GM23248 (cell line): ENCODE measurements at regions not wholly inside any gene's neighbourhood (a gene's known extent, or its start where the extent isn't known, plus 50 kb on each side); places are given as distances from the start of the nearest gene placed in this dataset.
A peak's percentile ranks its signal among the peaks of the same experiment; 100 is the strongest.

Source experiments
- DNase-seq: peaks from one replicate; pipeline ENCODE4 v3.0.0-alpha.2; 2015
- H2AFZ ChIP-seq: fragments of 200-600 bp; sonication (generic); 2 replicates; pipeline ENCODE4 v1.6.1; 2016; ENCODE audit warnings: antibody characterized with exemption
- H3F3A ChIP-seq: fragments of 200-600 bp; sonication (generic); 2 replicates; pipeline ENCODE4 v1.6.1; 2016; ENCODE audit warnings: mild to moderate bottlenecking, antibody characterized with exemption, mixed run types; ENCODE audit not compliant: insufficient read depth
- H3K27ac ChIP-seq: fragments of 200-600 bp; sonication (generic); 2 replicates; pipeline ENCODE4 v1.5.1; 2016; ENCODE audit warnings: mild to moderate bottlenecking
- H3K27me3 ChIP-seq: fragments of 200-600 bp; sonication (generic); replicated peaks from 2 replicates; pipeline ENCODE4 v1.6.1; 2016; ENCODE audit warnings: mild to moderate bottlenecking; ENCODE audit not compliant: insufficient read depth
- H3K36me3 ChIP-seq: fragments of 200-600 bp; sonication (generic); 2 replicates; pipeline ENCODE4 v1.6.1; 2016; ENCODE audit warnings: low read depth, mild to moderate bottlenecking
- H3K4me1 ChIP-seq: fragments of 200-600 bp; sonication (generic); 2 replicates; pipeline ENCODE4 v1.6.1; 2016; ENCODE audit warnings: mild to moderate bottlenecking; ENCODE audit not compliant: insufficient read depth
- H3K4me2 ChIP-seq: fragments of 200-600 bp; sonication (generic); one replicate; pipeline ENCODE4 v1.6.1; 2016; ENCODE audit warnings: mild to moderate bottlenecking; ENCODE audit not compliant: unreplicated experiment
- H3K4me3 ChIP-seq: fragments of 200-600 bp; sonication (generic); 2 replicates; pipeline ENCODE4 v1.5.1; 2016; ENCODE audit warnings: mild to moderate bottlenecking
- H3K79me2 ChIP-seq: fragments of 200-600 bp; sonication (generic); 2 replicates; pipeline ENCODE4 v1.6.1; 2016; ENCODE audit warnings: mild to moderate bottlenecking; ENCODE audit not compliant: insufficient read depth
- H3K9ac ChIP-seq: fragments of 200-600 bp; sonication (generic); 2 replicates; pipeline ENCODE4 v1.6.1; 2016; ENCODE audit warnings: mild to moderate bottlenecking
- H3K9me2 ChIP-seq: fragments of 200-600 bp; sonication (generic); 2 replicates; pipeline ENCODE4 v1.6.1; 2016; ENCODE audit warnings: mixed run types, mild to moderate bottlenecking, moderate library complexity; ENCODE audit not compliant: insufficient read depth
- H3K9me3 ChIP-seq: fragments of 200-600 bp; sonication (generic); one replicate; pipeline ENCODE4 v1.6.1; 2017; ENCODE audit warnings: low read depth
- H4K20me1 ChIP-seq: fragments of 200-600 bp; sonication (generic); 2 replicates; pipeline ENCODE4 v1.6.0; 2016; ENCODE audit not compliant: insufficient read depth
- EZH2 ChIP-seq: fragments of 200-600 bp; sonication (generic); IDR thresholded peaks from 2 replicates; pipeline ENCODE4 v1.6.1; 2018; ENCODE audit warnings: antibody characterized with exemption, mild to moderate bottlenecking; ENCODE audit not compliant: insufficient read depth, poor library complexity, severe bottlenecking
- EZH2phosphoT487 ChIP-seq: fragments of 200-600 bp; sonication (generic); IDR thresholded peaks from 2 replicates; pipeline ENCODE4 v1.6.1; 2018; ENCODE audit warnings: antibody characterized with exemption, moderate library complexity, mild to moderate bottlenecking, low read depth; ENCODE audit not compliant: insufficient read depth
- WGBS, 2 experiments: methylation state at CpG; one replicate each; pipeline ENCODE4 v1.1.6; 2015 to 2017; ENCODE audit warnings: low lambda C conversion rate in 2 of 2, low coverage in 1 of 2; ENCODE audit errors: missing lambda C conversion rate in 2 of 2; 5-methylcytosine and 5-hydroxymethylcytosine counted together
- in situ Hi-C: fragments of 300-500 bp; cut with MboI; formaldehyde crosslinking; loops from 2 replicates; pipeline ENCODE4 v1.15.0; 2020

DNA sequence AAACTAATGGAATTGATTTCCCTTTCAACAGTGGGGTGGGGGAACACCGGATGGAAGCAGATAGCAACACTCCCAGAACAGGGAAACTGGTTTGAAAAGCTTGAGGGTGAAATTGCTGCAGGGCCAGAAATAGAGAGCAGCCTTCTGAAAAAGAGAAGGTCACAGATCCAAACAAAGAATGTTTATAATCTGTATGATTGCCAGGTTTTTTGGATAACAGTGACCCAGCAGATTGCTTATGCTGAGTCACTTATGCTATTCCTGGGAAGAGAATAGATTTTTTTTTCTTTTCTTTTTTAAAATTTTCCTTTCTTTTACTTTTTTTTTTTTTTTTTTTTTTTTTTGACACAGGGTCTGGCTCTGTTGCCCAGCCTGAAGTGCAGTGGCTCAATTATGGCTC lies 641.3 kb downstream of the KCNJ2 start:
- Histone ChIP-seq H3K4me3 (no peak overlapping the region), H3K27me3 (no peaks in the 10 kb centered on the region), H3K9me3 (no peaks in the 10 kb centered on the region), H2AFZ (0 out of 2 replicates have a peak overlapping the region, but pooled peaks have one; percentile 24), H3K9me2 (no peaks in the 10 kb centered on the region), H3F3A (no peaks in the 10 kb centered on the region), H3K4me2 (no peak overlapping the region), H3K36me3 (no peaks in the 10 kb centered on the region), H4K20me1 (no peaks in the 10 kb centered on the region), H3K27ac (peak overlapping the region; percentile 34; the same call in 1 of the 2 replicates), H3K9ac (no peak overlapping the region), H3K79me2 (no peaks in the 10 kb centered on the region), H3K4me1 (peaks cover 13% of the 10 kb centered on the region)
- WGBS, 2 experiments, result 55 to 88% methylated on average over 1 of the region's 1 CpG
- DNase-seq, result peak; percentile 60
- in situ Hi-C loops, result no loop called here
- TF ChIP-seq EZH2phosphoT487, result no peak
- no peak for TF ChIP-seq EZH2

DNA sequence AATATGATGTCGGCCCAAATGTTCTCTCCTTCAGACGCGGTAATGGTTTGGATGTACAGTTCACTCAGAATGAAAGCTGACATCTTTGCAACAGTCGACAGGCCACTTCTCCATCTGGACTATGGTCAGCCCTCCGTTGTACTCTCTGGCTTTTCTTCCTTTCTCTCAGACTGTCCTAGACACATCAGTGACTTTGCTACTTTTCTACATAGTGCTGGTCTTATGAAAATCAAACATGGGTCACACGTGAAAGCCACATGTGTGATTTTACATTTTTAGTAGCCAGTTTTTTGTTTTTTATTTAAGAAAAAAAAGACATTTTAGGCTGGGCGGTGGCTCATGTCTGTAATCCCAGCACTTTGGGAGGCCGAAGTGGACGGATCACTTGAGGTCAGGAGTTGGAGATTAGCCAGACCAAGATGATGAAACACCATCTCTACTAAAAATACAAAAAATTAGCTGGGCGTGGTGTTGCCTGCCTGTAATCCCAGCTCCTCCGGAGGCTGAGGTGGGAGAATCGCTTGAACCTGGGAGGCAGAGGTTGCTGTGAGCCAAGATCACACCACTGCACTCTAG lies 644.1 kb downstream of the KCNJ2 start:
- H4K20me1 ChIP-seq, result no peaks in the 10 kb centered on the region
- 21 to 22% methylated on average over 12 of the region's 12 CpGs for WGBS, 2 experiments
- H3K27me3 ChIP-seq, result no peaks in the 10 kb centered on the region
- H3K4me3 ChIP-seq, result 0 out of 2 replicates have a peak overlapping the region, but pooled peaks have one; percentile 21
- peak; percentile 61 for DNase-seq
- no peaks in the 10 kb centered on the region for H3K9me2 ChIP-seq
- no peaks in the 10 kb centered on the region for H3K9me3 ChIP-seq
- H3K4me2 ChIP-seq, result peak overlapping the region; percentile 31
- H3K4me1 ChIP-seq, result peaks cover 13% of the 10 kb centered on the region
- H3K79me2 ChIP-seq, result no peaks in the 10 kb centered on the region
- peak overlapping the region; percentile 77 for H2AFZ ChIP-seq
- no peaks in the 10 kb centered on the region for H3F3A ChIP-seq
- H3K36me3 ChIP-seq, result no peaks in the 10 kb centered on the region
- H3K27ac ChIP-seq, result peak overlapping the region; percentile 16; the same call in 1 of the 2 replicates
- in situ Hi-C loops, result no loop called here
- no peak for TF ChIP-seq EZH2
- TF ChIP-seq EZH2phosphoT487, result no peak
- peak overlapping the region; percentile 25; the same call in 1 of the 2 replicates for H3K9ac ChIP-seq

DNA sequence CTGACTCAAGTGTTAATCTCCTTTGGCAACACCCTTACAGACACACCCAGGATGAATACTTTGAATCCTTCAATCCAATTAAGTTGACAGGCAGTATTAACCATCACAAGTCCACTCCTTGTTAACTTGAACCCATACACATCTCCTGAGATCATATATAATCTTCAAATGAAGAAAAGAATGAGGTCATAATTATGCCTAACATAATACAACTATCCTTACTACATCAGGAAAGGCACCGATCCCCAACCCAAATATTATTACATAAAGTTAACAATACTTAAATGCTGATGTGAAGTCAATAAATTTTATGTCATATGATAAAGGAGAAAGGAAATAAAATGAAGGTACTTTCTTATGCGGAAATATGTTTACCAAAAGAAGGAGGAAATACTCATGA lies 649.9 kb downstream of the KCNJ2 start:
- no peak for DNase-seq
- no peaks in the 10 kb centered on the region for H3K9me2 ChIP-seq
- no peak overlapping the region for H2AFZ ChIP-seq
- H3K79me2 ChIP-seq, result no peaks in the 10 kb centered on the region
- H3K27me3 ChIP-seq, result no peaks in the 10 kb centered on the region
- no peak overlapping the region for H3K27ac ChIP-seq
- no peak overlapping the region for H3K4me2 ChIP-seq
- H3K4me1 ChIP-seq, result no peaks in the 10 kb centered on the region
- no peaks in the 10 kb centered on the region for H4K20me1 ChIP-seq
- no peak overlapping the region for H3K9ac ChIP-seq
- in situ Hi-C loops, result no loop called here
- TF ChIP-seq EZH2 (no peak), EZH2phosphoT487 (no peak)
- H3K4me3 ChIP-seq, result no peak overlapping the region
- H3K9me3 ChIP-seq, result no peaks in the 10 kb centered on the region
- no peaks in the 10 kb centered on the region for H3K36me3 ChIP-seq
- 88 to 91% methylated on average over 2 of the region's 2 CpGs for WGBS, 2 experiments
- H3F3A ChIP-seq, result no peaks in the 10 kb centered on the region

DNA sequence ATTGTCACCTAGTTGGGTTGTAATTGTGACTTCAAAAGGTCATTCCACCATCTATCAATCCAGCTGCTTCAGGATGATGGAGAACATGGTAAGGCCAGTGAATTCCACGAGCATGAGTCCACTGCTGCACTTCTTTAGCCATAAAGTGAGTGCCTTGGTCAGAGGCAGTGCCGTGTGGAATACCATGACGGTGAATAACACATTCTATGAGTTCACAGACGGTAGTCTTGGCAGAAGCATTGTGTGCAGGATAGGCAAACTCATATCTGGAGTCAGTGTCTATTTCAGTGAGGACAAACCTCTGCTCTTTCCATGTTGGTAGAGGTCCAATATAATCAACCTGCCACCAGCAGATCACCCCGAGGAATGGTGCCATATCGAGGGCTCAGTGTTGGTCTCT lies 650.9 kb downstream of the KCNJ2 start:
- H3K9me3 ChIP-seq, result no peaks in the 10 kb centered on the region
- no peak overlapping the region for H2AFZ ChIP-seq
- H3F3A ChIP-seq, result no peaks in the 10 kb centered on the region
- TF ChIP-seq EZH2 (no peak), EZH2phosphoT487 (no peak)
- H3K4me2 ChIP-seq, result no peak overlapping the region
- in situ Hi-C loops, result no loop called here
- H3K4me3 ChIP-seq, result no peak overlapping the region
- H3K27ac ChIP-seq, result no peak overlapping the region
- peak; percentile 51 for DNase-seq
- no peaks in the 10 kb centered on the region for H3K9me2 ChIP-seq
- H3K27me3 ChIP-seq, result no peaks in the 10 kb centered on the region
- H4K20me1 ChIP-seq, result no peaks in the 10 kb centered on the region
- no peaks in the 10 kb centered on the region for H3K4me1 ChIP-seq
- no peaks in the 10 kb centered on the region for H3K36me3 ChIP-seq
- H3K9ac ChIP-seq, result no peak overlapping the region
- no peaks in the 10 kb centered on the region for H3K79me2 ChIP-seq
- WGBS, 2 experiments, result 53 to 56% methylated on average over 6 of the region's 6 CpGs
